ENCODE measurements at regions not wholly inside any gene's neighbourhood (a gene's known extent, or its start where the extent isn't known, plus 50 kb on each side); places are given as distances from the start of the nearest gene placed in this dataset.

GRCh38 chr14:54172562-54172961, 215.9 kb upstream of the BMP4 start:
- DNase-seq (ENCODE audit: extremely low read depth in 1 of 2, low read depth in 1 of 2): no peak

GRCh38 chr14:54173802-54174201, 217.2 kb upstream of the BMP4 start:
- DNase-seq (ENCODE audit: extremely low read depth in 1 of 2, low read depth in 1 of 2): no peak

GRCh38 chr14:54174457-54174856, 217.8 kb upstream of the BMP4 start:
- DNase-seq (ENCODE audit: extremely low read depth in 1 of 2, low read depth in 1 of 2): no peak

DNA sequence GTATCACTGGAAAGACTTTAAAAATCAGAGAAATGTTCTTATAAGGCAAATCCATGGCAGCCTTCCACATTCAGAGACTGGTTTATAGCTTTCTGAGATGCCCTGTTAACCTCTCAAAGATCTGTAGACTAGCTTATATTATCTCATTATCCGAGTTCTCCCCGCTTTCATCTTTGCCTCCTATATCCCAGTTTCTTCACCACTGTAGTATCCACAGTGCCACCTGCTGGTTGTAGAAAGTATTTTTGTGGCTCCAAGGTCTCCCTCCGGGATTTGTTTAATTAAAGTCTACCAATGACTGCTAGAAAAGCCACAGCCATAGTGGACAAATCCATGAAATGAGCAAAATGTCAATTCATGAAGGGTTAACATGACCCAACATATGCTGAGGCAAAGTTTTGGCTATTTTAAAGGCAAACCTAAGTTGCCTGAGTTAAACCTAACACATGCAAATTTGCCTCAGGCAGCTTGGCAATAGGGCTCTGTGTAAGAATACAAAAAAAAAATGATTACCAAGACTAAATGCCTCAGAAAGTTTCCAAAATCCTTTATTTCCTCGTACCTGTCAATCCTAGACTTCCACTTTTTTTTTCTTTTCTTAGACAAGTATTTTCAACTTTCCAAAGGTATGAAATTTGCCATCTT, 218.8 kb upstream of the BMP4 start:
- DNase-seq (ENCODE audit: extremely low read depth in 1 of 2, low read depth in 1 of 2): peak in 1 of 2 donors; percentile 2

DNA sequence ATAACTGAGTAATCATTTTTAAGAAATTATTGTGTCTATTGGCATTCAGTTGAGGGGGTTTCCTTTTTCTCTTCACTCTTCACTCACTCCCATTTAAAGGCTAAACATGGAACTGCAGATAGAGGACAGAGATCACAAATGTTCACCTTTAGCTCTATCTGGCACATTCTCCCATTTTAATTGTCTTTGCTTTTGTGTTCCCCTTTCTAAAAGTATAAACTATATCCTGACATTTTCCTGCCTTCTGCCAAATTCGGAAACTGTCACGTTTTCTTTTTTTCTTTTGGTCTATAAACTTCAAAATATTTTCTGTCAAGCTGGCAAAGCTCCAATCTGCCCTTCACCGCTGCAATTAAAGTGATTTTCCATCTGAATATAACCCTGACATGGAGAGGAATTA, 219.8 kb upstream of the CDKN3 start:
- DNase-seq (ENCODE audit: extremely low read depth in 1 of 2, low read depth in 1 of 2): no peak

GRCh38 chr14:54177641-54178621, 218.9 kb upstream of the CDKN3 start:
- no peak for DNase-seq (ENCODE audit: extremely low read depth in 1 of 2, low read depth in 1 of 2)

DNA sequence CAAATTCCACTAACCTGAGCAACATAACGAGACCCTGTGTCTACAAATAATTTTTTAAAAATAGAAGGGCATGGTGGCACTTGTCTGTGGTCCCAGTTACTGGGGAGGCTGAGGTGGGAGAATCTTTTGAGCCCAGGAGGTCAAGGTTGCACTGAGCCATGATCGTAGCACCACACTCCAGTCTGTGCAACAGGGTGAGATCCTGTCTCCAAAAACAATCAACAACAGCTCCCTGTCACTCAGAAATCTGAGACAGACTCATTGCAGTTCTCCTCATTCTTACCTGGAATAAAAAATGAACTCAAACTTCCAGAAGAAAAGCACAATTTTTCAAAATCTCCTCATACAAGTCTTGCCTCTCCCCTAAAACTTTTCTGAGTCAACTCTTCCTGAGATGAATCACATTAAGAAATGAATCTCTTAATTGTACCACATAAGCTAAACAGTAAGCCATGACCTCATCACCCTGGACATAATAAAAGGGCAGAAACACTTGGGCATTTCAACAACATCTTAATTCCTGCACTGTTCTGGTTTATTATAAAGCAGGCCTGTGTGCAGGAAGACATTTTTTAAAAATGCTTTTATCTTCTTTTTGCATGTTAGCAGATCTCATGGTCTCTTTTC, 214.3 kb upstream of the CDKN3 start:
- no peak for DNase-seq (ENCODE audit: extremely low read depth in 1 of 2, low read depth in 1 of 2)

- no peak for DNase-seq (ENCODE audit: extremely low read depth in 1 of 2, low read depth in 1 of 2)
Measured at GRCh38 chr14:54186821-54187763, 209.7 kb upstream of the CDKN3 start.

GRCh38 chr14:54188064-54188666, 208.6 kb upstream of the CDKN3 start:
- no peak for DNase-seq (ENCODE audit: extremely low read depth in 1 of 2, low read depth in 1 of 2)

DNA sequence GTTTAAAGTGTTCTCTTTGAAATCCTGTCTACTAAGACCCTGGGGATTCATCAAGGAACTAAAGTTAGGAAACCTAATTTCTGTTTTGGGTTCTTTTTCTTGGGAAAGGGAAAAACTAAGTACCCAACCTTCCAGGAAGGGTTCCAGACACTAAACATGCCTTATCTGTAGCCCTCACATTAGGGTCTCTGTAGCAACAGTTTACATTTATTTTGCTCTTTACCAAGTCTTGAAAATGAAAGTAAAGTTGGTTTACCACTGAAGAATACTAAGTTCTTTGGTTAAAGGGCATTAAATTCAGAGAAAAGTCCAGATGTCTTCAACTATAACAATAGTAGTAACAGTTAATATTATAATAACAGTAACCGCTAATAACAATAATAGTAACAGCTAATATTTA, 207.5 kb upstream of the CDKN3 start:
- DNase-seq (ENCODE audit: extremely low read depth in 1 of 2, low read depth in 1 of 2): no peak

- DNase-seq (ENCODE audit: extremely low read depth in 1 of 2, low read depth in 1 of 2): no peak
Measured at GRCh38 chr14:54189748-54190354, 207.0 kb upstream of the CDKN3 start.

DNA sequence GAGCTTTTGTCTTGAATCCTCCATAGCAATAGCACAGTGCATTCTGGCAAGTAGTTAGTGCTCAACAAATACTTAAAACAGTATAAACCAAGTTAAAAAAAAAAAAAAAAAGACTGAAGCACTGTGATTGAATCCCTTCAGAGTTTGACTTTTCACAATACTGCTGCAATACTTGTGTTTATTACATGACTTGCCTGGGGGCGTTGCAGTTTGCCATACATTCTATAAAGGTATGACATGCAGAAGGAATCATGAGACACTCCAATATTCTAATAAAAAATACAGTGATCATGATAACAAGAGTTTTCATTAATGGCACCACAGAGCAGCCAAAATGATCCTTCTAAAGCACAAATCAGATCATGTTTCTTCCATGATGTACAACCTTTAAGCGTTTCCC, 205.0 kb upstream of the CDKN3 start:
- no peak for DNase-seq (ENCODE audit: extremely low read depth in 1 of 2, low read depth in 1 of 2)

GRCh38 chr14:54192610-54193009, 204.2 kb upstream of the CDKN3 start:
- no peak for DNase-seq (ENCODE audit: extremely low read depth in 1 of 2, low read depth in 1 of 2)

DNA sequence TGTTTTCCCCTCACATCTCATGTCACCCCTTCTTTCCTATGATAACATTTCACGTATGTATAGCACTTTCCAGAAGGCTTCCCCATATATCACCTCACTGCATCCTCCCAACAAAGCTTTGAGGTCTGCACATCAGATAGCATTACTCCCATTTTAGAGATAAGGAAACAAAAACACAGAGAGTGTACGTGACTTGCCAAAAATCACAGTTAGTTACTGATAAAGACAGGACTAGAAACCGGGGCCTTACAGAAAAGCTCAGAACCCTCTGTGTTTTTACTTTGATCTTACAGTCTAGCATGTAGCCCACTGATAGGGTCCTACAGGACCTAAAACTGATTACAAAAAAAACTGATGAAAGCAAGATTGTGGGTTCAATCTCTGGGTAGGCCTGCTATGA, 202.9 kb upstream of the CDKN3 start:
- no peak for DNase-seq (ENCODE audit: extremely low read depth in 1 of 2, low read depth in 1 of 2)

- DNase-seq (ENCODE audit: extremely low read depth in 1 of 2, low read depth in 1 of 2): no peak
Measured at GRCh38 chr14:54194501-54194900, 202.3 kb upstream of the CDKN3 start.

DNA sequence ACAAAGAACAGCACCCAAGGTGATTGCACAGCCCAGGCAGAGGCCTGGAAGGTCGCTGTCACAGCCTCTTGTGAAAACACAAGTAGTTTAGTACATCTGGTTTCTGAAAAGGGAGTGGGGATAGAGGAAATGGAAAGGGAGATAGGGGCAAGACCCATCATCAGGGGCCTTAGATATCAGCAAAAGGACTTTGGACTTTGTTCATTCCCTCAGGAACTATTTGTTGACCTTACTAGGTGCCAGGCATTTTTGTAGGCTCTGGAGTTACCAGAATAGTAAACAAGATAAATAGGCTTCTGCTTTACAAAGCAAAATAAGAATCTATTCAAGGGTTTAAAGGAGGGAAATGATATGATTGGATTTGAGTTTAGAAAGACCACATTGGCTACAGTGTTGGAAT, 199.4 kb upstream of the CDKN3 start:
- DNase-seq (ENCODE audit: extremely low read depth in 1 of 2, low read depth in 1 of 2): no peak

GRCh38 chr14:54200726-54201125, 196.1 kb upstream of the CDKN3 start:
- no peak for DNase-seq (ENCODE audit: extremely low read depth in 1 of 2, low read depth in 1 of 2)

GRCh38 chr14:54202288-54202687, 194.5 kb upstream of the CDKN3 start:
- no peak for DNase-seq (ENCODE audit: extremely low read depth in 1 of 2, low read depth in 1 of 2)

GRCh38 chr14:54206516-54206915, 190.3 kb upstream of the CDKN3 start:
- DNase-seq (ENCODE audit: extremely low read depth in 1 of 2, low read depth in 1 of 2): no peak

GRCh38 chr14:54207075-54207474, 189.7 kb upstream of the CDKN3 start:
- no peak for DNase-seq (ENCODE audit: extremely low read depth in 1 of 2, low read depth in 1 of 2)
